Skeletal muscle satellite cell (primary cell): ENCODE measurements at regions not wholly inside any gene's neighbourhood (a gene's known extent, or its start where the extent isn't known, plus 50 kb on each side); places are given as distances from the start of the nearest gene placed in this dataset.

ENCODE experiments used
- H3K27me3 ChIP-seq: 2 replicates; pipeline ENCODE4 v1.7.0; 2013; ENCODE audit warnings: low read length; ENCODE audit not compliant: control insufficient read depth, insufficient read depth
- H3K36me3 ChIP-seq: 2 replicates; pipeline ENCODE4 v1.7.0; 2013; ENCODE audit warnings: mild to moderate bottlenecking, control low read depth, low read length; ENCODE audit not compliant: insufficient read depth
- H3K4me1 ChIP-seq: 2 replicates; pipeline ENCODE4 v1.7.0; 2013; ENCODE audit warnings: low read length; ENCODE audit not compliant: control insufficient read depth, insufficient read depth
- H3K4me2 ChIP-seq: 2 replicates; pipeline ENCODE4 v1.7.0; 2013; ENCODE audit warnings: mild to moderate bottlenecking, low read length
- H3K4me3 ChIP-seq: 2 replicates; pipeline ENCODE4 v1.7.0; 2013; ENCODE audit warnings: low read length
- H3K9ac ChIP-seq: 2 replicates; pipeline ENCODE4 v1.7.0; 2013; ENCODE audit warnings: mild to moderate bottlenecking, low read depth, low read length, moderate library complexity
- H3K9me3 ChIP-seq: replicated peaks from 2 replicates; pipeline ENCODE4 v1.7.0; 2013; ENCODE audit warnings: mild to moderate bottlenecking, control low read depth, low read length

GRCh38 chr22:34283844-34284243 is 363.6 kb upstream of the LARGE1 start:
- Histone ChIP-seq H3K9me3 (peaks cover 20% of the 10 kb centered on the region), H3K4me1 (no peaks in the 10 kb centered on the region), H3K27me3 (no peaks in the 10 kb centered on the region), H3K9ac (no peak overlapping the region), H3K4me3 (no peak overlapping the region), H3K4me2 (no peak overlapping the region), H3K36me3 (no peaks in the 10 kb centered on the region)

- Histone ChIP-seq H3K4me1 (no peaks in the 10 kb centered on the region), H3K9ac (no peak overlapping the region), H3K27me3 (no peaks in the 10 kb centered on the region)
These were observed 373.0 kb upstream of the LARGE1 start for GRCh38 chr22:34293324-34293723.

GRCh38 chr22:34294476-34294875 is 374.2 kb upstream of the LARGE1 start:
- H3K4me2 ChIP-seq = no peak overlapping the region
- no peaks in the 10 kb centered on the region for H3K4me1 ChIP-seq
- no peaks in the 10 kb centered on the region for H3K36me3 ChIP-seq
- H3K9ac ChIP-seq = no peak overlapping the region
- no peak overlapping the region for H3K4me3 ChIP-seq
- no peaks in the 10 kb centered on the region for H3K27me3 ChIP-seq
- peaks cover 11% of the 10 kb centered on the region for H3K9me3 ChIP-seq

More at GRCh38 chr22:34293324-34293723, 373.0 kb upstream of the LARGE1 start:
- Histone ChIP-seq H3K4me2 (no peak overlapping the region), H3K36me3 (no peaks in the 10 kb centered on the region), H3K4me3 (no peak overlapping the region), H3K9me3 (peaks cover 11% of the 10 kb centered on the region)

GRCh38 chr22:34294986-34295385 is 374.7 kb upstream of the LARGE1 start:
- no peaks in the 10 kb centered on the region for H3K36me3 ChIP-seq
- no peaks in the 10 kb centered on the region for H3K27me3 ChIP-seq
- peaks cover 15% of the 10 kb centered on the region for H3K9me3 ChIP-seq

GRCh38 chr22:34296461-34296860 is 376.2 kb upstream of the LARGE1 start:
- Histone ChIP-seq H3K9ac (no peak overlapping the region), H3K4me2 (no peak overlapping the region), H3K36me3 (no peaks in the 10 kb centered on the region), H3K9me3 (peaks cover 15% of the 10 kb centered on the region), H3K4me1 (no peaks in the 10 kb centered on the region), H3K4me3 (no peak overlapping the region), H3K27me3 (no peaks in the 10 kb centered on the region)

More at GRCh38 chr22:34294986-34295385, 374.7 kb upstream of the LARGE1 start:
- Histone ChIP-seq H3K9ac (no peak overlapping the region), H3K4me1 (no peaks in the 10 kb centered on the region), H3K4me2 (no peak overlapping the region), H3K4me3 (no peak overlapping the region)

- Histone ChIP-seq H3K9me3 (peaks cover 13% of the 10 kb centered on the region), H3K4me1 (no peaks in the 10 kb centered on the region), H3K9ac (no peak overlapping the region), H3K4me2 (no peak overlapping the region), H3K27me3 (no peaks in the 10 kb centered on the region), H3K36me3 (no peaks in the 10 kb centered on the region), H3K4me3 (no peak overlapping the region)
These were observed 377.4 kb upstream of the LARGE1 start for GRCh38 chr22:34297536-34298120.

GRCh38 chr22:34299496-34299895 is 379.2 kb upstream of the LARGE1 start:
- no peak overlapping the region for H3K9ac ChIP-seq
- no peaks in the 10 kb centered on the region for H3K27me3 ChIP-seq
- no peaks in the 10 kb centered on the region for H3K4me1 ChIP-seq
- no peaks in the 10 kb centered on the region for H3K36me3 ChIP-seq
- H3K9me3 ChIP-seq = peaks cover 17% of the 10 kb centered on the region
- H3K4me2 ChIP-seq = no peak overlapping the region
- H3K4me3 ChIP-seq = no peak overlapping the region

- Histone ChIP-seq H3K36me3 (no peaks in the 10 kb centered on the region), H3K9me3 (peaks cover 17% of the 10 kb centered on the region), H3K4me2 (no peak overlapping the region), H3K27me3 (no peaks in the 10 kb centered on the region), H3K4me3 (no peak overlapping the region), H3K4me1 (no peaks in the 10 kb centered on the region), H3K9ac (no peak overlapping the region)
These were observed 381.3 kb upstream of the LARGE1 start for GRCh38 chr22:34301569-34301968.

- no peaks in the 10 kb centered on the region for H3K4me1 ChIP-seq
- H3K9me3 ChIP-seq = peaks cover 13% of the 10 kb centered on the region
- H3K4me2 ChIP-seq = no peak overlapping the region
- H3K9ac ChIP-seq = no peak overlapping the region
- no peaks in the 10 kb centered on the region for H3K27me3 ChIP-seq
- no peak overlapping the region for H3K4me3 ChIP-seq
- H3K36me3 ChIP-seq = no peaks in the 10 kb centered on the region
These were observed 383.4 kb upstream of the LARGE1 start for GRCh38 chr22:34303656-34304055.

- no peaks in the 10 kb centered on the region for H3K36me3 ChIP-seq
- peaks cover 7% of the 10 kb centered on the region for H3K9me3 ChIP-seq
- no peak overlapping the region for H3K4me3 ChIP-seq
- no peaks in the 10 kb centered on the region for H3K4me1 ChIP-seq
- H3K9ac ChIP-seq = no peak overlapping the region
- no peaks in the 10 kb centered on the region for H3K27me3 ChIP-seq
- H3K4me2 ChIP-seq = no peak overlapping the region
These were observed 386.1 kb upstream of the LARGE1 start for GRCh38 chr22:34306361-34306760.

- no peak overlapping the region for H3K9ac ChIP-seq
- no peaks in the 10 kb centered on the region for H3K4me1 ChIP-seq
- no peak overlapping the region for H3K4me3 ChIP-seq
- H3K9me3 ChIP-seq = peaks cover 9% of the 10 kb centered on the region
- no peaks in the 10 kb centered on the region for H3K36me3 ChIP-seq
- H3K4me2 ChIP-seq = no peak overlapping the region
- no peaks in the 10 kb centered on the region for H3K27me3 ChIP-seq
These were observed 387.8 kb upstream of the LARGE1 start for GRCh38 chr22:34308101-34308500.

- Histone ChIP-seq H3K36me3 (no peaks in the 10 kb centered on the region), H3K27me3 (no peaks in the 10 kb centered on the region), H3K4me2 (no peak overlapping the region), H3K4me3 (no peak overlapping the region), H3K9ac (no peak overlapping the region), H3K9me3 (peaks cover 7% of the 10 kb centered on the region), H3K4me1 (no peaks in the 10 kb centered on the region)
These were observed 399.1 kb upstream of the LARGE1 start for GRCh38 chr22:34319346-34319745.
